HL-60 (cell line): ENCODE measurements at regions not wholly inside any gene's neighbourhood (a gene's known extent, or its start where the extent isn't known, plus 50 kb on each side); places are given as distances from the start of the nearest gene placed in this dataset.

Source experiments
- GABPA ChIP-seq: IDR thresholded peaks from 2 replicates; pipeline ENCODE4 v1.6.1; 2012; ENCODE audit warnings: low read depth
- POLR2AphosphoS5 ChIP-seq: IDR thresholded peaks from 2 replicates; pipeline ENCODE4 v1.6.1; 2012; ENCODE audit warnings: low read depth
- TF ChIP-seq, protein P1 (sequence below): IDR thresholded peaks from one replicate; pipeline ENCODE4 v1.5.1; 2011; ENCODE audit warnings: low read length, control low read depth, inconsistent platforms; ENCODE audit not compliant: insufficient read depth

DNA sequence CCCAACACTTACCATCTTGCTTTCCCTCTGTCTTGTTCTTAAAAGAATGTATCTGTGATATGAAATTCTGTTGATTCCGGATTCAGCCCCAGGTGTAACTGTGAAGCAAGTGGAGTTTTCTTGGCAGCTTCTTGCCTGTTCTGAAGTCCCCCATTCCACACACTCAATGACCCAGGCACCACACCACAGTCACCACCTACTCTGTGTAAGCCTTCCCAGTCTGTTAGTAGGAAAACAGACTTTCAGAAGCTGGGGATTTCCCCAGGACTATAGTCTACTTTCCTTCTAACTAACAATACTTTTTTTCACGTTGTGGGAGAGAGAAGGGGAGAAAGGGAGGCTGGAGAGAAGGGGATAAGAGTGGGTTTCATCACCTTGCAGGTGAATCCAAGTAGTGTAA is 299.1 kb upstream of the PROX1 start:
- TF ChIP-seq POLR2AphosphoS5 (no peak), GABPA (no peak)
- TF ChIP-seq, protein P1, sequence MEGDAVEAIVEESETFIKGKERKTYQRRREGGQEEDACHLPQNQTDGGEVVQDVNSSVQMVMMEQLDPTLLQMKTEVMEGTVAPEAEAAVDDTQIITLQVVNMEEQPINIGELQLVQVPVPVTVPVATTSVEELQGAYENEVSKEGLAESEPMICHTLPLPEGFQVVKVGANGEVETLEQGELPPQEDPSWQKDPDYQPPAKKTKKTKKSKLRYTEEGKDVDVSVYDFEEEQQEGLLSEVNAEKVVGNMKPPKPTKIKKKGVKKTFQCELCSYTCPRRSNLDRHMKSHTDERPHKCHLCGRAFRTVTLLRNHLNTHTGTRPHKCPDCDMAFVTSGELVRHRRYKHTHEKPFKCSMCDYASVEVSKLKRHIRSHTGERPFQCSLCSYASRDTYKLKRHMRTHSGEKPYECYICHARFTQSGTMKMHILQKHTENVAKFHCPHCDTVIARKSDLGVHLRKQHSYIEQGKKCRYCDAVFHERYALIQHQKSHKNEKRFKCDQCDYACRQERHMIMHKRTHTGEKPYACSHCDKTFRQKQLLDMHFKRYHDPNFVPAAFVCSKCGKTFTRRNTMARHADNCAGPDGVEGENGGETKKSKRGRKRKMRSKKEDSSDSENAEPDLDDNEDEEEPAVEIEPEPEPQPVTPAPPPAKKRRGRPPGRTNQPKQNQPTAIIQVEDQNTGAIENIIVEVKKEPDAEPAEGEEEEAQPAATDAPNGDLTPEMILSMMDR: no peak
